RWPE1 (cell line): ENCODE measurements at regions not wholly inside any gene's neighbourhood (a gene's known extent, or its start where the extent isn't known, plus 50 kb on each side); places are given as distances from the start of the nearest gene placed in this dataset.

Source experiments
- CTCF ChIA-PET: fragments of 350-600 bp; sonication (Branson Sonifier 250); formaldehyde crosslinking; extraction: SDS; loops from one replicate; lab custom pipeline; 2021; lab: Yijun Ruan, JAX
- POLR2A ChIA-PET: fragments of 400-600 bp; formaldehyde crosslinking; extraction: SDS; loops from one replicate; lab custom pipeline; 2020; ENCODE audit warnings: antibody characterized with exemption; ENCODE audit not compliant: low non-redundant PET; lab: Yijun Ruan, JAX
- DNase-seq: peaks from one replicate; pipeline ENCODE4 v3.0.0; 2012; ENCODE audit warnings: low spot score
- H3K27ac ChIP-seq: fragments of 450-650 bp; 2 replicates; pipeline ENCODE4 v1.5.1; 2017
- TF ChIP-seq, protein P1 (sequence below): fragments of 450-650 bp; conservative IDR thresholded peaks from 2 replicates; pipeline ENCODE4 v1.5.1; 2017; ENCODE audit warnings: low read depth, mild to moderate bottlenecking

DNA sequence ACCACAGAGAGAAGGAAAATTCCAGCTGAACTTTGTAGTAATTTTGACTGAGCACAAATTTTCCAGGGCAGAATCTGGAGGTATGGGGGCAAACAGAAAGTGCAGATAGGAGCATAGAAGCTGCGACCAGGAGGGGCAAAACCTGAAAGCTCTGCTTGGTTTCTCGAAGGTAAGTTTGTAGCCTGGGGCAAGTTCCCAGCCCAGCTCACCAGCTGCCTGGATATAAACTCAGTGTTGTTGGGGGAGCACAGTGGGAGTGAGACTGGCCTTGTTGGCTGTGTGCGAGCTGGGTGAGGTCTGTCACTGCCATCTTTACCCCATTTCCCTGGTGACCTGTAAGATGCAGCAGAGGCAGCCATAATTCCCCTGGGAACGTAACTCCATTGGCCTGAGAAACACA, 213.5 kb upstream of the POF1B start:
- CTCF ChIA-PET: no interaction called here

DNA sequence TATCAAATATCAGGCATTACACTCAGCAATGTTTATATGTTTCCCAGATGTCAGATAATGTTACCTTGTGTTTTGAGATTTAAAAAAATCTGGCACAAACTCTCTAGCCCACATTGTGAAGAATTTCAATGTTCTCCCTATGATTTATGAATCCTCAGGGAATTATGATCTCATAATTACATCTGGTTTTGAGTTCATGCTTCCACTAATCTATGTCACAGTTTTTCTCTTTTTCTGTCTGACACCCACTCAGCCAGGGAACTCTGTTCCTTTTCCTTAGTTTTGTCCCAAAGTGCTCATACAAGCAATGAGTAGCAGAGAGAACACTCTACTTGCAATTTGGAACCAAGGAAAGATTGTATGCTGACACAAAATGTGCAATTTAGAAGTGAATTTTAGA, 212.1 kb upstream of the POF1B start:
- ChIA-PET POLR2A (no interaction called here), CTCF (no interaction called here)
- DNase-seq: no peak
- TF ChIP-seq, protein P1, sequence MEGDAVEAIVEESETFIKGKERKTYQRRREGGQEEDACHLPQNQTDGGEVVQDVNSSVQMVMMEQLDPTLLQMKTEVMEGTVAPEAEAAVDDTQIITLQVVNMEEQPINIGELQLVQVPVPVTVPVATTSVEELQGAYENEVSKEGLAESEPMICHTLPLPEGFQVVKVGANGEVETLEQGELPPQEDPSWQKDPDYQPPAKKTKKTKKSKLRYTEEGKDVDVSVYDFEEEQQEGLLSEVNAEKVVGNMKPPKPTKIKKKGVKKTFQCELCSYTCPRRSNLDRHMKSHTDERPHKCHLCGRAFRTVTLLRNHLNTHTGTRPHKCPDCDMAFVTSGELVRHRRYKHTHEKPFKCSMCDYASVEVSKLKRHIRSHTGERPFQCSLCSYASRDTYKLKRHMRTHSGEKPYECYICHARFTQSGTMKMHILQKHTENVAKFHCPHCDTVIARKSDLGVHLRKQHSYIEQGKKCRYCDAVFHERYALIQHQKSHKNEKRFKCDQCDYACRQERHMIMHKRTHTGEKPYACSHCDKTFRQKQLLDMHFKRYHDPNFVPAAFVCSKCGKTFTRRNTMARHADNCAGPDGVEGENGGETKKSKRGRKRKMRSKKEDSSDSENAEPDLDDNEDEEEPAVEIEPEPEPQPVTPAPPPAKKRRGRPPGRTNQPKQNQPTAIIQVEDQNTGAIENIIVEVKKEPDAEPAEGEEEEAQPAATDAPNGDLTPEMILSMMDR: no peak
- no peak overlapping the region for H3K27ac ChIP-seq

More for the DNA sequence above, 213.5 kb upstream of the POF1B start:
- H3K27ac ChIP-seq: no peak overlapping the region
- TF ChIP-seq, protein P1: no peak
- POLR2A ChIA-PET: no interaction called here
- DNase-seq: no peak

DNA sequence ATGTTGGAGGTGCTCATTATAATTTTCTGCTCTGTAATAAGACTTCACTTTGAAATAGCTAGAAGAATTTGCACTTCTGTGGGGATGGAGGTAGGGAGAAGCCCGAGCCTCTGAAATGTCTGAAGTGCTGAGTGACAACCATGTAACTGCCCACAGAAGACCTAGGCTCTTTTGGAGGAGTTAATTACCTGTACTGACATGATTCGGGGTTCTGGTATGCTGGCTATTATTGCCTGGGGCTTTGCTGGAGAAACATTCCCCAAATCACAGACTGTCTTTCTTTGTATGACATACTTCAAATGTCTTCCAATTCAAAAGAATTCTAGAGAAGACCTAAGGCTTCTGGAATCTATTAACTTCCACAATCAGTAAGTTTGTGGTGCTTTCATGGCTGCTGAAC, 211.2 kb upstream of the POF1B start:
- TF ChIP-seq, protein P1: no peak
- DNase-seq: peak; percentile 17
- POLR2A ChIA-PET: no interaction called here
- H3K27ac ChIP-seq: no peak overlapping the region
- CTCF ChIA-PET: no interaction called here

DNA sequence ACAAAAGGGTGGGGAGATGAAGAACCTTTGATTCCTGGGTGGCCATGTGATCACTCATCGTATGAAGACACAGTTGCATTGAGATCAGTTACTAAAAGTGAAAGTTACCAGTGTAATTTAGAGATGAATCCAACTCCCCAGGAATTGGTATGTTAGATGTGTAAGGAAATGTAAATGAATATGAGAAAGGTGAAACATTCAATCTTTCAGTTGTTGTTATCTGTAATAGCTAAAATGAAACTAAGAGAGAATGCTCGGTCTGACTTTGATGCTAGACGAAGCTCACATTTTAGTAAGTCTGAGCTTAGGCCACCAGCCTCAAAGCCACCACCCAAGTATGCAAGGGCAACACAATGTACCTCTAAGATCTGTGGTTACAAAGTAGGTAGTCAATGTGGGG, 194.3 kb upstream of the POF1B start:
- no peak for DNase-seq
- no peak overlapping the region for H3K27ac ChIP-seq
- CTCF ChIA-PET: no interaction called here
- TF ChIP-seq, protein P1: no peak
- POLR2A ChIA-PET: no interaction called here

DNA sequence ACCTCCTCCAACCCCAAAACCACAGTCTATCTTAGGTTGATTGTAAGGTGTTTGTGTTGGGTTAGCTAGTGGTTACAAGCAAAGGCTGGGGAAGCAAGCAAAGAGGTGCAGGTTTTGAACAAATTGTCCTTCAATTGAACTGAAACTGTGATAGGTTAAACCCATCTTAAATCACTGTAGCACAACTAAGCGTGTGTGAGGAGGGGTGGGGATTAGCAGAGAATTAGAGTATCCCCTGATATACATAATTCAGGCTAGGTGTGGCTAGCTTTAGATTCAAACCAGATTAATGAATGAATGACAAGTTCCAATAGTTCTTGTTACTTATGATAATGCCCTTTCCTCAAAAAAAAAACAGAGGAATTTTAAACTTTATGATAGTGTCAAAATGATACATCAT, 191.0 kb upstream of the POF1B start:
- CTCF ChIA-PET: no interaction called here
- no peak for DNase-seq
- POLR2A ChIA-PET: no interaction called here
- no peak overlapping the region for H3K27ac ChIP-seq
- TF ChIP-seq, protein P1: no peak

DNA sequence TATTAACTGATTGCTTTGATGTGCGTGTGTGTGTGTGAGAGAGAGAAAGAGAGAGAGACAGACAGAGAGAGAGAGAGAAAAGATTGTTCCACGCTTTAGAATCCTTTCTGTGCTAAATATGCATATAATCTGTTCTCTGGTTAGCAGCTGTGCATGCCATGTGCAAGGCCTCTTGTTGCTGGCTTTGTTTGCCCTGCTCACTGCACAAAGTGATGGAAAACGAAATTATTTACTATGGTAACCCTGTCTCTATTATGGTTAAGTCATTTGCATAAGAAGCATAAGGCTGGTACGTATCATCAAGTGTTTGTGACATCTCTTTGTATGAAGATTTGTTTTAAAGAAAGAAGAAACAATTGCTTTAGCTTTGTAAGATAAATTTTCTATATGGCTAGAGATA, 190.2 kb upstream of the POF1B start:
- TF ChIP-seq, protein P1: no peak
- no peak for DNase-seq
- ChIA-PET POLR2A (no interaction called here), CTCF (interaction anchor here (0.7 kb wide), 1 partner anchor 263 kb away, joined by 5 read pairs; no protein-coding TSS in a partner anchor)
- no peak overlapping the region for H3K27ac ChIP-seq

DNA sequence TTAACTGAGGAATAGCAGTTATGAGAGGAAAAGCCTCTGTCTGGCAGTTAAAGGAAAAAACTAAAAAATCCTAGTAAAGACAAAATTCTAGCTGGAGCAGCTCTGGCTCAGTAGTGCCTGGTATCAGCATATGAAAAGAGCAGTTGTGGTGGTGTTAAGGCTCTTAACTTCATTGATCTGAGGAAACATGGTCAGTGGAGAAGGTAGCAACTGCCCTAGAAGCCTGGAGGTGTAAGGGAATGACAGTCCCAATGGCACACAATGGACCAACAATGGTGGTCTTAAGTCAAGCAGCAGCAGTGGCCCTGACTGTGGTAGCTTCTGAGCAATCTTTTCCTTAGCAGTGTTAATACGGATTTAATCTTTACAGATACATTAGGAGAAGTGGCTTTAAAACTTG, 189.6 kb upstream of the POF1B start:
- CTCF ChIA-PET: interaction anchor here (0.7 kb wide), 1 partner anchor 263 kb away, joined by 5 read pairs; no protein-coding TSS in a partner anchor
- no peak for DNase-seq

More for the DNA sequence above, 189.6 kb upstream of the POF1B start:
- no peak overlapping the region for H3K27ac ChIP-seq
- POLR2A ChIA-PET: no interaction called here
- TF ChIP-seq, protein P1: no peak
